H9 (cell line): ENCODE measurements at regions not wholly inside any gene's neighbourhood (a gene's known extent, or its start where the extent isn't known, plus 50 kb on each side); places are given as distances from the start of the nearest gene placed in this dataset.
"Not testable (repeated sequence)": the region's sequence is repeated elsewhere in the genome, so short reads cannot be mapped to it uniquely, and the experiment has no call there.

Experiments
- DNase-seq: peaks from one replicate; pipeline ENCODE4 v3.0.0-alpha.2; 2017
- H2AFZ ChIP-seq: one replicate; pipeline ENCODE4 v1.6.1; 2013; ENCODE audit warnings: mild to moderate bottlenecking, low read length, control low read depth, moderate library complexity
- H2AK5ac ChIP-seq: 2 replicates; pipeline ENCODE4 v1.6.1; 2013; ENCODE audit warnings: low read length, control low read depth, mixed read lengths; ENCODE audit not compliant: insufficient read length
- H2BK120ac ChIP-seq: one replicate; pipeline ENCODE4 v1.6.1; 2013; ENCODE audit warnings: low read depth, mild to moderate bottlenecking, low read length, control low read depth, inconsistent platforms; ENCODE audit not compliant: poor library complexity, severe bottlenecking
- H2BK12ac ChIP-seq: 2 replicates; pipeline ENCODE4 v1.6.1; 2013; ENCODE audit warnings: low read length, control low read depth, mixed read lengths, low read depth; ENCODE audit not compliant: insufficient read length
- H2BK15ac ChIP-seq: 2 replicates; pipeline ENCODE4 v1.6.1; 2013; ENCODE audit warnings: low read depth, low read length, control low read depth
- H2BK20ac ChIP-seq: one replicate; pipeline ENCODE4 v1.6.1; 2013; ENCODE audit warnings: low read depth, mild to moderate bottlenecking, low read length, control low read depth, inconsistent platforms; ENCODE audit not compliant: poor library complexity, severe bottlenecking
- H2BK5ac ChIP-seq: 2 replicates; pipeline ENCODE4 v1.6.1; 2013; ENCODE audit warnings: low read length, control low read depth, mixed read lengths; ENCODE audit not compliant: insufficient read length
- H3K14ac ChIP-seq: 2 replicates; pipeline ENCODE4 v1.6.1; 2013; ENCODE audit warnings: low read length, control low read depth; ENCODE audit not compliant: insufficient read depth
- H3K18ac ChIP-seq: 2 replicates; pipeline ENCODE4 v1.6.1; 2013; ENCODE audit warnings: low read depth, mild to moderate bottlenecking, mixed read lengths, low read length, control low read depth; ENCODE audit not compliant: insufficient read length
- H3K23ac ChIP-seq: 2 replicates; pipeline ENCODE4 v1.6.1; 2013; ENCODE audit warnings: low read length, control low read depth, mixed read lengths, low read depth; ENCODE audit not compliant: insufficient read length
- H3K23me2 ChIP-seq: 2 replicates; pipeline ENCODE4 v1.6.1; 2013; ENCODE audit warnings: low read depth, mild to moderate bottlenecking, mixed read lengths, low read length, control low read depth; ENCODE audit not compliant: insufficient read length, poor library complexity, severe bottlenecking
- H3K27ac ChIP-seq: 2 replicates; pipeline ENCODE4 v1.5.1; 2013; ENCODE audit warnings: low read length, control low read depth, mixed read lengths, low read depth; ENCODE audit not compliant: insufficient read length
- H3K27me3 ChIP-seq: 2 replicates; pipeline ENCODE4 v1.6.1; 2013; ENCODE audit warnings: low read length, control low read depth, inconsistent platforms; ENCODE audit not compliant: insufficient read depth
- H3K4ac ChIP-seq: 2 replicates; pipeline ENCODE4 v1.6.1; 2013; ENCODE audit warnings: low read depth, mild to moderate bottlenecking, control low read depth, inconsistent platforms, low read length, moderate library complexity
- H3K4me1 ChIP-seq: 2 replicates; pipeline ENCODE4 v1.6.1; 2013; ENCODE audit warnings: low read length, control low read depth, inconsistent platforms; ENCODE audit not compliant: insufficient read depth
- H3K4me2 ChIP-seq: 2 replicates; pipeline ENCODE4 v1.6.1; 2013; ENCODE audit warnings: low read length, control low read depth, mixed read lengths; ENCODE audit not compliant: insufficient read length, insufficient read depth
- H3K56ac ChIP-seq: 2 replicates; pipeline ENCODE4 v1.6.1; 2013; ENCODE audit warnings: low read depth, mild to moderate bottlenecking, mixed read lengths, low read length, control low read depth; ENCODE audit not compliant: insufficient read length
- H3K79me1 ChIP-seq: 2 replicates; pipeline ENCODE4 v1.6.1; 2013; ENCODE audit warnings: low read depth, mild to moderate bottlenecking, moderate library complexity, low read length, control low read depth, inconsistent platforms; ENCODE audit not compliant: insufficient read depth, poor library complexity, severe bottlenecking
- H3K79me2 ChIP-seq: 2 replicates; pipeline ENCODE4 v1.6.1; 2013; ENCODE audit warnings: low read length, control low read depth, inconsistent platforms; ENCODE audit not compliant: insufficient read depth
- H3K9ac ChIP-seq: 2 replicates; pipeline ENCODE4 v1.6.1; 2013; ENCODE audit warnings: low read length, control low read depth, mixed read lengths; ENCODE audit not compliant: insufficient read length; ENCODE audit errors: extremely low read depth
- H3K9me3 ChIP-seq: one replicate; pipeline ENCODE4 v1.6.1; 2013; ENCODE audit warnings: low read depth, low read length, inconsistent platforms; ENCODE audit not compliant: control insufficient read depth
- H3T11ph ChIP-seq: one replicate; pipeline ENCODE4 v1.6.1; 2013; ENCODE audit warnings: mild to moderate bottlenecking, low read length, control low read depth, inconsistent platforms
- H4K20me1 ChIP-seq: one replicate; pipeline ENCODE4 v1.6.1; 2013; ENCODE audit not compliant: control insufficient read depth, insufficient read length, insufficient read depth
- H4K5ac ChIP-seq: 2 replicates; pipeline ENCODE4 v1.6.1; 2013; ENCODE audit warnings: low read depth, mild to moderate bottlenecking, mixed read lengths, low read length, control low read depth; ENCODE audit not compliant: insufficient read length
- H4K8ac ChIP-seq: replicated peaks from 2 replicates; pipeline ENCODE4 v1.6.1; 2013; ENCODE audit warnings: low read length, control low read depth, mixed read lengths, low read depth; ENCODE audit not compliant: insufficient read length
- H4K91ac ChIP-seq: 2 replicates; pipeline ENCODE4 v1.6.1; 2013; ENCODE audit warnings: low read depth, mild to moderate bottlenecking, moderate library complexity, mixed read lengths, low read length, control low read depth; ENCODE audit not compliant: insufficient read length
- H3K27ac Mint-ChIP-seq, 3 experiments: 2 replicates in 2 of 3; 3 replicates in 1 of 3; pipeline ENCODE4 v1.8.0; 2020 to 2021; ENCODE audit warnings: mixed read lengths in 3 of 3, mild to moderate bottlenecking in 1 of 3, moderate library complexity in 1 of 3
- H3K27me3 Mint-ChIP-seq: 2 replicates; pipeline ENCODE4 v1.8.0; 2021; ENCODE audit warnings: low read depth, mild to moderate bottlenecking, moderate library complexity, mixed read lengths
- H3K36me3 Mint-ChIP-seq, 3 experiments: 2 replicates in 2 of 3; 3 replicates in 1 of 3; pipeline ENCODE4 v1.8.0; 2020 to 2021; ENCODE audit warnings: low read depth in 3 of 3, mixed read lengths in 3 of 3; ENCODE audit not compliant: insufficient read depth in 1 of 3
- H3K4me1 Mint-ChIP-seq, 2 experiments: 2 replicates each; pipeline ENCODE4 v1.8.0; 2020; ENCODE audit warnings: mixed read lengths in 2 of 2
- H3K4me3 Mint-ChIP-seq, 2 experiments: 2 replicates in 1 of 2; 3 replicates in 1 of 2; pipeline ENCODE4 v1.8.0; 2020 to 2021; ENCODE audit warnings: mild to moderate bottlenecking in 2 of 2, mixed read lengths in 2 of 2, moderate library complexity in 1 of 2
- H3K9me3 Mint-ChIP-seq, 2 experiments: 2 replicates in 1 of 2; 3 replicates in 1 of 2; pipeline ENCODE4 v1.8.0; 2020; ENCODE audit warnings: mild to moderate bottlenecking in 2 of 2, mixed read lengths in 2 of 2, moderate library complexity in 1 of 2
- WGBS: extraction: QIAGEN DNeasy Blood & Tissue Kit; methylation state at CpG from one replicate; pipeline ENCODE4 v1.1.7; 2013; ENCODE audit warnings: missing lambda C conversion rate, low lambda C conversion rate, mixed read lengths; ENCODE audit not compliant: insufficient read length; ENCODE audit errors: extremely low coverage; 5-methylcytosine and 5-hydroxymethylcytosine counted together
- TF ChIP-seq, protein P1 (sequence below): fragments of 200-600 bp; sonication (generic); conservative IDR thresholded peaks from 3 replicates; pipeline ENCODE4 v1.8.0; 2021; ENCODE audit warnings: antibody characterized with exemption, mild to moderate bottlenecking

DNA sequence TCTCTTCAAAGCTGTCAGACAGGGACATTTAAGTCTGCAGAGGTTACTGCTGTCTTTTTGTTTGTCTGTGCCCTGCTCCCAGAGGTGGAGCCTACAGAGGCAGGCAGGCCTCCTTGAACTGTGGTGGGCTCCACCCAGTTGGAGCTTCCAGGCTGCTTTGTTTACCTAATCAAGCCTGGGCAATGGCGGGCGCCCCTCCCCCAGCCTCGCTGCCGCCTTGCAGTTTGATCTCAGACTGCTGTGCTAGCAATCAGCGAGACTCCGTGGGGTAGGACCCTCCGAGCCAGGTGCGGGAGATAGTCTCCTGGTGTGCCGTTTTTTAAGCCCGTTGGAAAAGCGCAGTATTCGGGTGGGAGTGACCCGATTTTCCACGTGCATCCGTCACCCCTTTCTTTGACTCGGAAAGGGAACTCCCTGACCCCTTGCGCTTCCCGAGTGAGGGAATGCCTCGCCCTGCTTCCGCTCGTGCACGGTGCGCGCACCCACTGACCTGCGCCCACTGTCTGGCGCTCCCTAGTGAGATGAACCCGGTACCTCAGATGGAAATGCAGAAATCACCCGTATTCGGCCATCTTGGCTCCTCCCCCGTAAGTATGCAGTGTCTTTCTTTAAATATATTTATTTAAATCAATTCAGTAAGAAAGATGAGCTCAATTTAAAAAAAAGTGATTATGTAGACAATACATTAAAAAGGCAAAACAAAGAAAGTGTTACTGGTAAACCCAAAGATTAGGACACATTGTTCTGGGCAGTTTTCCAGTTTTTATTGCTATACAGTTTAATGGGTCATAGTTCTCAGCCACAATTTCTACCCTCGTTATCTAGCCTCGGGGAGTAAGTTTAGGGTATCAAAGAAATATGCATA lies 91.2 kb upstream of the GRM7 start:
- H2BK12ac ChIP-seq, H3K56ac ChIP-seq, H3K27me3 ChIP-seq, H3K18ac ChIP-seq, H2BK120ac ChIP-seq, H3K23ac ChIP-seq, H3K79me1 ChIP-seq, H4K91ac ChIP-seq, H4K8ac ChIP-seq, H3K23me2 ChIP-seq, H3K9me3 Mint-ChIP-seq, H2BK5ac ChIP-seq, H4K5ac ChIP-seq, H3K79me2 ChIP-seq, H3K27ac ChIP-seq, H4K20me1 ChIP-seq, H2BK20ac ChIP-seq, H3K36me3 Mint-ChIP-seq, H3K4ac ChIP-seq, H3K4me1 ChIP-seq, H2BK15ac ChIP-seq, H3T11ph ChIP-seq, H2AK5ac ChIP-seq, H2AFZ ChIP-seq, H3K27me3 Mint-ChIP-seq, H3K9ac ChIP-seq, H3K4me2 ChIP-seq, H3K9me3 ChIP-seq, H3K14ac ChIP-seq: not testable (repeated sequence)
- peak; percentile 45 for DNase-seq
- peak overlapping the region in 1 of 2 experiments; percentile 62; a peak in 2 of 5 replicates for H3K4me3 Mint-ChIP-seq
- TF ChIP-seq, protein P1, sequence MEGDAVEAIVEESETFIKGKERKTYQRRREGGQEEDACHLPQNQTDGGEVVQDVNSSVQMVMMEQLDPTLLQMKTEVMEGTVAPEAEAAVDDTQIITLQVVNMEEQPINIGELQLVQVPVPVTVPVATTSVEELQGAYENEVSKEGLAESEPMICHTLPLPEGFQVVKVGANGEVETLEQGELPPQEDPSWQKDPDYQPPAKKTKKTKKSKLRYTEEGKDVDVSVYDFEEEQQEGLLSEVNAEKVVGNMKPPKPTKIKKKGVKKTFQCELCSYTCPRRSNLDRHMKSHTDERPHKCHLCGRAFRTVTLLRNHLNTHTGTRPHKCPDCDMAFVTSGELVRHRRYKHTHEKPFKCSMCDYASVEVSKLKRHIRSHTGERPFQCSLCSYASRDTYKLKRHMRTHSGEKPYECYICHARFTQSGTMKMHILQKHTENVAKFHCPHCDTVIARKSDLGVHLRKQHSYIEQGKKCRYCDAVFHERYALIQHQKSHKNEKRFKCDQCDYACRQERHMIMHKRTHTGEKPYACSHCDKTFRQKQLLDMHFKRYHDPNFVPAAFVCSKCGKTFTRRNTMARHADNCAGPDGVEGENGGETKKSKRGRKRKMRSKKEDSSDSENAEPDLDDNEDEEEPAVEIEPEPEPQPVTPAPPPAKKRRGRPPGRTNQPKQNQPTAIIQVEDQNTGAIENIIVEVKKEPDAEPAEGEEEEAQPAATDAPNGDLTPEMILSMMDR = peak; percentile 34; the same call in 1 of the 3 replicates
- H3K4me1 Mint-ChIP-seq = peaks cover 16 to 22% of the 10 kb centered on the region in 2 experiments
- no CpG with 5 or more reads among the region's 32 CpGs for WGBS
- H3K27ac Mint-ChIP-seq = peak overlapping the region; percentile 85 to 98 (median 97); a peak in 5 of 7 replicates
